Activated naive CD8-positive, alpha-beta T cell treated with anti-CD3 and anti-CD28 coated beads, Interleukin-2, amount 10 ng/mL, durations not matched to agents 7 days and 5 days (primary cell): ENCODE measurements at regions not wholly inside any gene's neighbourhood (a gene's known extent, or its start where the extent isn't known, plus 50 kb on each side); places are given as distances from the start of the nearest gene placed in this dataset.

Experiments used
- ATAC-seq: fragments of 150-1000 bp; cut with Tn5 transposase; one replicate; pipeline ENCODE4 v1.10.0; 2021; ENCODE audit warnings: low read depth, moderate library complexity
- POLR2A ChIA-PET: fragments of 350-600 bp; sonication (Branson Sonifier 250); formaldehyde crosslinking; loops from one replicate; lab custom pipeline; 2021; ENCODE audit warnings: antibody characterized with exemption; lab: Charles Lee
- DNase-seq: peaks from one replicate; pipeline ENCODE4 v3.0.0; 2021
- H3K27ac Mint-ChIP-seq: one replicate; pipeline ENCODE4 v1.8.0; 2022; ENCODE audit warnings: mild to moderate bottlenecking, mixed read lengths
- H3K27me3 Mint-ChIP-seq: one replicate; pipeline ENCODE4 v1.8.0; 2022; ENCODE audit warnings: mild to moderate bottlenecking, moderate library complexity, mixed read lengths
- H3K36me3 Mint-ChIP-seq: one replicate; pipeline ENCODE4 v1.8.0; 2021; ENCODE audit warnings: mild to moderate bottlenecking, mixed read lengths
- H3K4me1 Mint-ChIP-seq: one replicate; pipeline ENCODE4 v1.8.0; 2021; ENCODE audit warnings: mixed read lengths
- H3K4me3 Mint-ChIP-seq: one replicate; pipeline ENCODE4 v1.8.0; 2022; ENCODE audit warnings: mild to moderate bottlenecking, moderate library complexity, mixed read lengths
- H3K9me3 Mint-ChIP-seq: one replicate; pipeline ENCODE4 v1.8.0; 2021; ENCODE audit warnings: mixed read lengths

DNA sequence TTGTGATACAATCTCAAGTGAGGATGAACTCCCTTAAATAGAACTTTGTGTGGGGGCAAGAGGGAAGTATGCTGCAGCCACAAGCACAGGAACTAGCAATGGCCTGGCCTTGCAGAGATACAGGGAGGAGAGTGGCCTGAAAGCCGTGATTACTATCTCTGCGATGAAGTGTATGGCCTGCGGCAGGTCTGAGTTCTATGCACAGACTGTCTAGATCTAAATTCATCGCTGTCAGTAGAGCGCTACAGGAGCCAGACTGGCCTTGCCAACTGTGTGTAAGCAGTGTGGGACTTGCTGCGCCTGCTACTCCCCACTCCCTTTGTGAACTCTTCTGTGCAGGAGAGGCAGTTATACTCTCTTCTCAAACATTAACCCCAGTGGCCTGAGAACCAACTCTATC, 997.0 kb downstream of the GRIK2 start:
- no peaks in the 10 kb centered on the region for H3K36me3 Mint-ChIP-seq

GRCh38 chr6:102389994-102390393, 996.5 kb downstream of the GRIK2 start:
- POLR2A ChIA-PET: no interaction called here
- H3K27ac Mint-ChIP-seq: no peak overlapping the region

More for the DNA sequence above, 997.0 kb downstream of the GRIK2 start:
- H3K4me1 Mint-ChIP-seq: no peaks in the 10 kb centered on the region
- no peak for ATAC-seq
- H3K9me3 Mint-ChIP-seq: no peaks in the 10 kb centered on the region
- POLR2A ChIA-PET: no interaction called here
- no peak overlapping the region for H3K4me3 Mint-ChIP-seq
- no peak for DNase-seq
- no peaks in the 10 kb centered on the region for H3K27me3 Mint-ChIP-seq
- no peak overlapping the region for H3K27ac Mint-ChIP-seq

DNA sequence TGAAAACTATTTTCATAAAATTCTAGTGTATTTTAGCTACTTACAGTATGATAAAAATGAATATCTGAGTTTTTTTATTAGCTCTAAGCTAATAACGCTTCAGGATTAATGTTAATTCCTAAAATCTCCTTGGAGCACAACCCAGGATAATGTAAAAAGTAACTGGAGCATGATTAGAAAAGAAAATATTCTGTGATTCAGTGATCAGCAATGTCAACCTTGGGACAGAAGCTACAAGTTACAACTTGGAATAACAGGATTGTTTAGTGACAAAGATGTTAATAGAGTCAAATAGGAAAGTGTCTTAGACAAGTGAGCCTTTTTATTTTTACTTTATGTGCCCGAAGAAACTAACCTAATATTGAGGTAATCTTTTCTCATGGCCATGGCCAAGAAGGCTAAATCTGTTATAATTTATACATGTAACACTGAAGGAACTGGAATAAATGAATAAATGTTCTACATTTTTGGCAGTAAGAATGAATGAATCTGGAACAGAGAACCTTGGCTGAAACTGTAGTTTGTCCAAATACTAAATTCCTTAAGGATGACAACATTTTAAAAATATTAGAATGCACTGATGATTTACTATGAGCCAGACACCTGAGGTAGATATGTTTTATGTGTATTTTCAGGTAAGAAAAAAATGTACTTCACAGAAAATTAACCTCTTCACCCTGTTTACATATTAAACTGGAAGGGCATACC, 994.0 kb downstream of the GRIK2 start:
- Mint-ChIP-seq H3K27ac (no peak overlapping the region), H3K9me3 (no peaks in the 10 kb centered on the region)

More at GRCh38 chr6:102389994-102390393, 996.5 kb downstream of the GRIK2 start:
- ATAC-seq (no peak), DNase-seq (no peak)
- Mint-ChIP-seq H3K27me3 (no peaks in the 10 kb centered on the region), H3K4me3 (no peak overlapping the region), H3K36me3 (no peaks in the 10 kb centered on the region), H3K9me3 (no peaks in the 10 kb centered on the region), H3K4me1 (no peaks in the 10 kb centered on the region)

DNA sequence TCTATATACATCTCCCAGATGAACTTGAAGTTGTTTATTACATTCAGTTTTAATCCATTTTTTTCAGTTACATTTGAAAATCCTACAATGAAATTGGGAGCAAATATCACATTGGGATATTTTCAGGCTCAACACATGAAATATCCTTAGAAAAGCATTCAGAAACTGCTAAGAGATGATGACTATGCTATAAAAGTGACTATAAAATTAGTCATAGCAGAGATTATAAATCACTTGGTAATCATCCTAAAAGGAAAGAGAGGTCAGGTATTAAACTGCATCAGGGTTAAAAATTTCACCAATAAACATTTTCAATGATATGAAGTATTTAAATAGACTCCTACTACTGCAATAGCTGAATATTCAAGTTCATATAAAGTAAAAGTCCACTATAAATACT, 987.7 kb downstream of the GRIK2 start:
- no peaks in the 10 kb centered on the region for H3K36me3 Mint-ChIP-seq
- POLR2A ChIA-PET: no interaction called here
- no peaks in the 10 kb centered on the region for H3K27me3 Mint-ChIP-seq
- no peak overlapping the region for H3K27ac Mint-ChIP-seq
- DNase-seq (no peak), ATAC-seq (no peak)
- no peaks in the 10 kb centered on the region for H3K9me3 Mint-ChIP-seq
- H3K4me3 Mint-ChIP-seq: no peak overlapping the region
- no peaks in the 10 kb centered on the region for H3K4me1 Mint-ChIP-seq

More for the DNA sequence above, 994.0 kb downstream of the GRIK2 start:
- no peak for DNase-seq
- POLR2A ChIA-PET: no interaction called here
- no peak for ATAC-seq
- no peak overlapping the region for H3K4me3 Mint-ChIP-seq
- H3K4me1 Mint-ChIP-seq: no peaks in the 10 kb centered on the region
- H3K27me3 Mint-ChIP-seq: no peaks in the 10 kb centered on the region
- no peaks in the 10 kb centered on the region for H3K36me3 Mint-ChIP-seq

DNA sequence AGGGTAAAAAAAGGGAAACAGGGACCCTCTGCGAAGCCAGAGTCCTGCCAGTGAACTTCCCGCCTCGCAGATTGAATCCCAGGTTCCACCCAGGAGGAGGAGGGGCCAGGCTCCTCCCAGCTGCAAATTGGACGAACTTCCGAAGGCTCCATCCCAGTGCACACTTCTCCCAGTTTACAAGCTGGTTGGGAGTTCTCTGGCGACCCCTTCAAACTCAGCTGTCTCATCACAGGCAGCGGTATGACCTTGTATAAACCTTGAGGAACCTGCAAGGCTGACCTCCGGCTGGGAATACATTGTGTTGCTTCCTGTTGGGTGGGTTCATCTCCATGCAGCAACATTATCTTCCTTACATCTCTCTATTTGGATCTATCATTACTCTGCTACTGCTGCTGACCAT, 962.7 kb downstream of the GRIK2 start:
- Mint-ChIP-seq H3K4me3 (no peak overlapping the region), H3K27ac (no peak overlapping the region), H3K9me3 (peaks cover 2% of the 10 kb centered on the region), H3K27me3 (no peaks in the 10 kb centered on the region), H3K4me1 (no peaks in the 10 kb centered on the region), H3K36me3 (no peaks in the 10 kb centered on the region)
- no peak for ATAC-seq
- POLR2A ChIA-PET: no interaction called here
- no peak for DNase-seq

DNA sequence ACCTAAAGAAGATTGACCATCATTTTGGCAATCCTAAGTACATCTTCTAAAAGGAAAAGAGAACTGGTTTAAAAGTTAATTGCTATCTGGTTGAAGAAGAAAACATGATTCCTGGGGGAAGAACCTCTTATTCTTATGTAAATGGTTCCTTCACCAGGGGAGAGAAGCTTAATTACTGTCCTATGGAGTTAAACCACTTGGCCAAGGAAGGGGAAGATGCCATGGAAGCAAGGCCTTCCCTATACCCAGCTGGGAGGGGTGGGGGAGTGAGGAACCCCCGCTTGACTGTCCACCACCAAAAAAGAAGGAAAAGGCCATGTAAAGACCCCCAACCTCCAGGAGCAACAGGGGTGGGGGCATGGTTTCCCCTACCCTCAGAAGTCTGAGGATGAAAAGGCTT, 962.1 kb downstream of the GRIK2 start:
- DNase-seq: no peak
- Mint-ChIP-seq H3K27me3 (no peaks in the 10 kb centered on the region), H3K27ac (no peak overlapping the region), H3K4me1 (no peaks in the 10 kb centered on the region), H3K9me3 (peaks cover 2% of the 10 kb centered on the region), H3K4me3 (no peak overlapping the region), H3K36me3 (no peaks in the 10 kb centered on the region)
- POLR2A ChIA-PET: no interaction called here
- no peak for ATAC-seq

DNA sequence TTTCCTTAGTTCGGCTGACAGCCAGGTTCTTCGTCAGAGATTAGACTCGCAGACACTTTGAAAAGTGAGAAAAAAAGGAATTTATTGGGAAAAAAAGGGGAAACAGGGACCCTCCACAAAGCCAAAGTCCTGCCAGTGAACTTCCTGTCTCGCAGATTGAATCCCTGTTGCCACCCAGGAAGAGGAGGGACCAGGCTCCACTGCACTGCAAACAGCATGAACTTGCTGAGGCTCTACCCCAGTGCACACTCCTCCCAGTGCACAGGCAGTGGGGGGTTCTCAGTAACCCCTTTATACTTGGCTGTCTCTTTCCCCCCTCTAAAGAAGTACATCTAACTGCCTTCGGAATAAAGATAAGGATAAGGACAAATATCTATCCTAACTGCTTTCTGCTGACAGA, 959.0 kb downstream of the GRIK2 start:
- POLR2A ChIA-PET: no interaction called here
- Mint-ChIP-seq H3K36me3 (no peaks in the 10 kb centered on the region), H3K27ac (no peak overlapping the region)

GRCh38 chr6:102344769-102345168, 951.3 kb downstream of the GRIK2 start:
- ATAC-seq: no peak
- Mint-ChIP-seq H3K27me3 (no peaks in the 10 kb centered on the region), H3K27ac (no peak overlapping the region), H3K36me3 (no peaks in the 10 kb centered on the region), H3K4me3 (no peak overlapping the region), H3K4me1 (no peaks in the 10 kb centered on the region), H3K9me3 (peaks cover 2% of the 10 kb centered on the region)
- POLR2A ChIA-PET: no interaction called here
- no peak for DNase-seq

More for the DNA sequence above, 959.0 kb downstream of the GRIK2 start:
- no peaks in the 10 kb centered on the region for H3K27me3 Mint-ChIP-seq
- DNase-seq (no peak), ATAC-seq (no peak)
- peaks cover 4% of the 10 kb centered on the region for H3K9me3 Mint-ChIP-seq
- H3K4me1 Mint-ChIP-seq: no peaks in the 10 kb centered on the region
- no peak overlapping the region for H3K4me3 Mint-ChIP-seq

GRCh38 chr6:102340311-102340710, 946.8 kb downstream of the GRIK2 start:
- H3K27me3 Mint-ChIP-seq: no peaks in the 10 kb centered on the region
- POLR2A ChIA-PET: no interaction called here
- no peaks in the 10 kb centered on the region for H3K36me3 Mint-ChIP-seq
- no peaks in the 10 kb centered on the region for H3K9me3 Mint-ChIP-seq
- DNase-seq: no peak
- no peak overlapping the region for H3K4me3 Mint-ChIP-seq
- no peak for ATAC-seq
- no peaks in the 10 kb centered on the region for H3K4me1 Mint-ChIP-seq
- no peak overlapping the region for H3K27ac Mint-ChIP-seq

- POLR2A ChIA-PET: no interaction called here
- Mint-ChIP-seq H3K27ac (no peak overlapping the region), H3K36me3 (no peaks in the 10 kb centered on the region), H3K9me3 (no peaks in the 10 kb centered on the region), H3K27me3 (no peaks in the 10 kb centered on the region), H3K4me3 (no peak overlapping the region), H3K4me1 (no peaks in the 10 kb centered on the region)
- ATAC-seq (no peak), DNase-seq (no peak)
These were observed 940.2 kb downstream of the GRIK2 start for GRCh38 chr6:102333736-102334135.

- Mint-ChIP-seq H3K9me3 (no peaks in the 10 kb centered on the region), H3K27me3 (no peaks in the 10 kb centered on the region), H3K4me3 (no peak overlapping the region), H3K36me3 (no peaks in the 10 kb centered on the region), H3K4me1 (no peaks in the 10 kb centered on the region), H3K27ac (no peak overlapping the region)
- ATAC-seq (no peak), DNase-seq (no peak)
- POLR2A ChIA-PET: no interaction called here
These were observed 934.3 kb downstream of the GRIK2 start for GRCh38 chr6:102327697-102328225.

DNA sequence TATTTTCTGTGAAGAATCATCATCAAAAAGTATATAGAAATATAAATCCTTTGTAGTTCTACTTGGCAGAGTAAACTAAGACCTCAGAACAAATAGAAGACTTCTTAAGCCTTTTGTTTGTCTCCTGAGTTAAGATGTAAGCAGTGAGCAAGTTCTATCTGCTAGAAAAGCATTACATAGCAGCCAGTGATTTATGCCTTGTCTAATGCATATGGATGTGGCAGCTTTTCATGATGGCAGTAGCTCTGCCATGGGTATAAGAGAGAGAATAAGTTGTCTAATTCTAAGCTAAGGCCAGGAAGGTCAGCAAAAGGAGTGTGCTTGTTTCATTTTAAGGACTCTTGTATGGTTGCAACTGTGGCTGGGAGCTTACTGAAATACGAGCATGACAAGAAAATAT, 920.2 kb downstream of the GRIK2 start:
- Mint-ChIP-seq H3K4me3 (no peak overlapping the region), H3K27me3 (no peaks in the 10 kb centered on the region), H3K4me1 (no peaks in the 10 kb centered on the region), H3K9me3 (peaks cover 2% of the 10 kb centered on the region), H3K27ac (no peak overlapping the region), H3K36me3 (no peaks in the 10 kb centered on the region)
- DNase-seq: no peak
- ATAC-seq: no peak
- POLR2A ChIA-PET: no interaction called here

DNA sequence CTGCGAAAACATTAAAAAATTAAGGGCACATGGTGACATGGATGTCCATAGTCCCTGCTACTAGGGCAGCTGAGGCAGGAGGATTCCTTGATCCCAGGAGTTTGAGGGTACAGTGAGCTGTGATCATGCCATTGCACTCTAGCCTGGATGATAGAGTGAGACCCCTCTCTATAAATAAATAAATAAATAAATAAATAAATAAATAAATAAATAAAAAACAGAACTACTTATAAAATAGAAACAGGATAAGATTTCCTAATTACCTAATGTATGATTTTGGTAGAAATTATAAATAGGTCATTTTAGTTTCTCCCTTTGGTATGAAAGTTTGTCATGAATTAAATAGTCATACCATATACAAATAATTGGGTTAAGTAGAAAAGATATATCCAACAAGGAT, 916.2 kb downstream of the GRIK2 start:
- no peaks in the 10 kb centered on the region for H3K36me3 Mint-ChIP-seq
- DNase-seq (no peak), ATAC-seq (no peak)
- no peaks in the 10 kb centered on the region for H3K27me3 Mint-ChIP-seq
- H3K4me1 Mint-ChIP-seq: no peaks in the 10 kb centered on the region
- POLR2A ChIA-PET: no interaction called here
- H3K4me3 Mint-ChIP-seq: no peak overlapping the region
- peaks cover 7% of the 10 kb centered on the region for H3K9me3 Mint-ChIP-seq
- H3K27ac Mint-ChIP-seq: no peak overlapping the region

DNA sequence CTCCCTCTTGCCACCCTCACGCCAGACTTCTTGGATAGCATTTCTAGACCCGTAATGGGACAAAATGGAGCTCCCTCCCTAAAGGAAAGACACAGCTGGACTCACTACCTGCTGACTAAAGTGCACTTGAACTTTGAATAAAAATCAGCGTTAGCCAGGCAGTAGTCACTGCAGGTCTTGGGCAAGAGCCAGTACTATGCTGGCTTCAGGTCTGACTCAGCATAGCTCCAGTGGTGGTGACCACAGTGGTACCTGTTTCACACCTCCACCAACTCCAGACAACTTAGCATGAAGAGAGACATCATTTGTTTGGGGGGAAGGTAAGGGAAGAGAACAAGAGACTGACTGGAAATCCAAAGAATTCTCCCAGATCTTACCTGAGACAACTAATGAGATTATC, 906.8 kb downstream of the GRIK2 start:
- H3K4me1 Mint-ChIP-seq: no peaks in the 10 kb centered on the region
- no peaks in the 10 kb centered on the region for H3K27me3 Mint-ChIP-seq
- H3K4me3 Mint-ChIP-seq: no peak overlapping the region
- DNase-seq (no peak), ATAC-seq (no peak)
- H3K36me3 Mint-ChIP-seq: no peaks in the 10 kb centered on the region
- H3K27ac Mint-ChIP-seq: no peak overlapping the region
- POLR2A ChIA-PET: no interaction called here
- H3K9me3 Mint-ChIP-seq: peaks cover 11% of the 10 kb centered on the region
